GM21619 (cell line): ENCODE measurements at regions not wholly inside any gene's neighbourhood (a gene's known extent, or its start where the extent isn't known, plus 50 kb on each side); places are given as distances from the start of the nearest gene placed in this dataset.

ENCODE experiments used
- ATAC-seq: cut with Tn5 transposase; IDR thresholded peaks from one replicate; pipeline ENCODE4 v1.9.1; 2021; ENCODE audit not compliant: unreplicated experiment

GRCh38 chr22:48707763-48708557, 1119.7 kb downstream of the BRD1 start:
- no peak for ATAC-seq

GRCh38 chr22:48706934-48707762, 1120.5 kb downstream of the BRD1 start:
- no peak for ATAC-seq

- ATAC-seq, result no peak
These were observed 1121.6 kb downstream of the BRD1 start for GRCh38 chr22:48705917-48706605.

- no peak for ATAC-seq
These were observed 1122.3 kb downstream of the BRD1 start for GRCh38 chr22:48705159-48705916.

- no peak for ATAC-seq
These were observed 1123.3 kb downstream of the BRD1 start for GRCh38 chr22:48704335-48704734.

DNA sequence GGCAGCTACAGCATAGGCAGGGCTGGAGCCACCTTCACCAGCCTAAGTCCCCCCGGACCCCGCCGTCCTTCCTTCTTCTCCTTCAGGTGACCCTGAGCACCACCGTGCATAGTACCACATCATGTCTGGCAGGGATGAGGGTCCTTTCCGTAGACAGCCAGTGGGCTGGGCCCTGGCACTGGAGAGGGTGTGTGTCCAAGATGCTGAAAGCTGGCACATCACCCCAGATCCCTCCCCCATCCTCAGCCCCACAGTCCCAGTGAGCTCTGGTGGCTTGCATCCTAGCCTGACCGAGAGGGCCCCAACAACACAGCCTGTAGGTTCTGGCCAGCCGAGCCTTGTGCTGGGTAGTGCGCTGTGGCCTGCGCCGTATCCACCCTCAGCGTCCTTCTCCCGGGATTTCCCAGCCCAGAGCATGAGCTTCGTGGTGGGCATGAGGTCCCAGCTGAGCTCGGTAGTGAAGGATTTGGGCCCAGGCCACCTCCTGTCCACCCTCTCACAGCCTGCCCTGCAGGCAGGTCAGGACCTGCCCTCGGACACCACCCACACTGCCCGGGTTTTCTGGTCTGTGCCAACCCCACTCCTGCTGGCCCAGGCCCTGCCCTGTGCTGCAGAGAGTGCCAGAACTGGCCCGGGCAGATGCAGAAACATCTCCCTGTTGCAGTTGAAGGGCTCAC, 1124.3 kb downstream of the BRD1 start:
- no peak for ATAC-seq

GRCh38 chr22:48702573-48703264, 1125.0 kb downstream of the BRD1 start:
- no peak for ATAC-seq

DNA sequence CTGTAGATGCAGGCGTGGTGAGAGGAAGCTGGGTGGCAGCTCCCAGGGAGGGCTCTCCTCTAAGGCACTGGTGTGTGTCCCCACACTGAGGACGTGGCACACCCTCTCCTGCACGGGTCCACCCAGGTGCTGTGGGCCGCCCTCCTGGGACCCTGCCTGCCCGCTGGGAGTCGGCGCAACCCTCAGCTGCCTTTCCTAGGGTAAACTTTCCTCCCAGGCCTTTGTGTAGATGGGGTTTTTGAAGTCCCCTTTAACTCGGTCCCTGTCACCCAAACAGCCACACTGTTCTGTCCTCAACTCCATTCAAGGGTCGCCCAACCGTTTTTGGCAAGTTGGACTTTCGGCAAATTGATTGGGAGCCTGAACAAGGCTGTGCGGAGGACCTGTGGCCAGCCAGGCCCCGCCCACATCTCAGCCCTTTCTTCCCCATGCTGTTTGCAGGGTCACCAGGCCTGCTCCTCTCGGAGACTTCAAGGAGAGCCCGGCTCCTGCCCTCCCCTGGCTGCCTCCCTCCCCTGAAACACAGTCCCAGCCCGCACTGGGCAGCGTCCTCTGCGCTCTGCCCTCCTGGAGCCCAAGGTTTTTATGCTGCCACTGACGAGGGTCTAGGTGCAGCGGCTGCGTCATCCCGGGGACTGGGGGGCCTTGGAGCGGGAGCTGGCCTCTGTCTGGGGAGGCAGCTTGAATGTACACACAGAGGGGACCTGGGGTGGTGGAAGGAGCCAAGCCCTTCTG, 1126.2 kb downstream of the BRD1 start:
- no peak for ATAC-seq

GRCh38 chr22:48700566-48701295, 1126.9 kb downstream of the BRD1 start:
- ATAC-seq, result no peak

DNA sequence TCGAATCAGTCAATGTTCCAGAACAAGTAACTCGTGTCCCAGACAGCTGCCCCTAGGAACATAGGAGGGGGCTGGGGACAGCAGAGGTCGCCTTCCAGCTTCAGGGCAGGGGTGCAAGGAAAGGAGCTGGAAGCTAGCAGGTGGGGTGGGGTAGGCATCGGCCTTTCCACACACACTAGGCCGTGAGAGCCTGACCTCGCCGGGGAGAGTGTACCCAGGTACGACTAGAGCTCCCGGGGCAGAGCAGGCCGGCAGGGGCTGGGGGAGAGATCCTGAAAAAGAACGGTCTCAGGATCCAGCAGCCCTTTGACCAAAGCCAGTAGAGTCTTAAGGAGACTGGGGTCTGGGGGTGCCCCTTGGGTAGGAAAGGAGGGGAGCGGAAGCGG, 1127.5 kb downstream of the BRD1 start:
- no peak for ATAC-seq

GRCh38 chr22:48699511-48699910, 1128.2 kb downstream of the BRD1 start:
- no peak for ATAC-seq

DNA sequence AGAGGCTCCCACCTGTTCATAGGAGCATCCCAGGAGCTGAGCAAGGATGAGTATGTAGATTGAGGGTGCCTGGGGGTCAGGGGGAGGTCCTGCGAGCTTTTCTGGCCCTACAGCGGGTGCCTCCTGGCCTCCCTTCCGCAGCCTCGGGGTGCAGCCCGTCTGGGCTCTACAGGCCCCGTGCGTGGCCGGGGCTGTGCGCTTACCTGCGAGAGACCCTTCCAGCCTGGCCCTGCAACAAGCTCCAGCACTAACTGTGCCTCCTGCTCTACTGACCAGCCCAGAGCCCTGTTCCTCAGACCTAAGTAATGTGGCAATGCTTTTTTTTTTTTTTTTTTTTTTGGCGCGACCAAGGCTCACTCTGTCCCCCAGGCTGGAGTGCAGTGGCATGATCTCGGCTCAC, 1129.1 kb downstream of the BRD1 start:
- no peak for ATAC-seq

DNA sequence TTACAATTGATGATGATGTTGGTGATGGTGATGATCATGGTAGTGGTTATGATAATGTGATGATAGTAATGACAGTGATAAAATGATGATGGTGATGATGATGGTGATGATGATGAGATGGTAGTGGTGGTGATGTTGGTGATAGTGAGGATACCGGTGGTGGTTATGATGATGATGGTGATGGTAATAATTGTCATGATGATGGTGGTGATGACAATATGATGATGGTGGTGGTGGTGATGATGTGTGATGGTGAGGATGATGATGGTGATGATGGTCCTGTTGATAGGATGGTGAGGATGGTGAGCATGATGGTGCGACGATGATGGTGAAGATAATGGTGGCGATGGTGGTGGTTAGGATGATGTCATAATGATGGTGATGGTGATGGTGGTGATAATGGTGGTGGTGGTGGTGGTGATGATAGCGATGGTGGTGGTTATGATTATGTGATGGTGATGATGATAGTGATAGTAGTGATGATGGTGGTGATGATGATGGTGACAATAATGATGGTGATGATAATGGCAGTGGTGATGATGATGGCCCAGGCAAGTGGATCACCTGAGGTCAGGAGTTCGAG, 1129.9 kb downstream of the BRD1 start:
- no peak for ATAC-seq

DNA sequence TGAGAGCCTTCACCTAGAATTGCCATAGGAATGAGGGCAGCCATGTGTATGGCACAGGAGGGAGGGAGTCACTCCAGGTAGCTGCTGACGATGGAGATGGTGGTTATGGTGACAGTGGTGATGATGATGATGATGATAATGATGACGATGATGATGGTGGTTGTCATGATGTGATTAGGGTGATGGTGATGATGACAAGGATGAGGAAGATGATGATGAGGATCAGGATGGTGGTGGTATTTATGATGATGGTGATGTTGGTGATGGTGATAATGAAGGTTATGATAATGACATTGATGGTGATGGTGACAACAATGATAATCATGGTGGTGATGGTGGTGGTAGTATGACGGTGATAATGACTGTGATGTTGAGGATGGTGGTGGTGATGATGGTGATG, 1130.5 kb downstream of the BRD1 start:
- no peak for ATAC-seq

DNA sequence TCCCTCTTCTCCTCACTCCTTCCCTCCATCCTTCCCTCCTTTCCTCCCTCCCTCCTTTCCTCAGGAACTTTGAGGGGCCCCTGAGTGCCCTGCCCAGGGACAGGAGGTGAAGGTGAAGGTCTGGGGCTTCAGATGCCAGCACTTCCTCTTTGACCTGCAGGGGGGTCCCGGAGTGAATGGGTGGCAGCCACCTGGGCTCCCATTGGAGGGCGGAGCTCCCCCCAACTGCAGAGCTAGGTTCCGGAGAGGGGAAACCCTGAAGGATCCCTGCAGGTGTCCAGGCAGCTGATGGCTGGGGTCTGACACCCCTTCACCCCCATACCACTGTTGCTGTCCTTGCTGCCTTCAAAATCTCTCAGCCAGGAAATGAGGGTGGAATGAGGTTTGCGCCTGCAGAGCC, 1131.3 kb downstream of the BRD1 start:
- no peak for ATAC-seq

GRCh38 chr22:48695731-48696305, 1131.9 kb downstream of the BRD1 start:
- no peak for ATAC-seq

- no peak for ATAC-seq
These were observed 1132.4 kb downstream of the BRD1 start for GRCh38 chr22:48695251-48695650.
